LNCaP clone FGC (cell line): ENCODE measurements at regions not wholly inside any gene's neighbourhood (a gene's known extent, or its start where the extent isn't known, plus 50 kb on each side); places are given as distances from the start of the nearest gene placed in this dataset.

Experiments used
- DNase-seq: peaks from one replicate; pipeline ENCODE4 v3.0.0-alpha.2; 2011; ENCODE audit warnings: low read depth
- H3K4me3 ChIP-seq: 2 replicates; pipeline ENCODE4 v1.5.1; 2011; ENCODE audit warnings: mild to moderate bottlenecking, low read depth, low read length, control low read depth
- TF ChIP-seq, protein P1 (sequence below): IDR thresholded peaks from 2 replicates; pipeline ENCODE4 v1.5.1; 2012; ENCODE audit warnings: mild to moderate bottlenecking; ENCODE audit not compliant: control insufficient read depth, insufficient read depth; ENCODE audit errors: extremely low read depth

DNA sequence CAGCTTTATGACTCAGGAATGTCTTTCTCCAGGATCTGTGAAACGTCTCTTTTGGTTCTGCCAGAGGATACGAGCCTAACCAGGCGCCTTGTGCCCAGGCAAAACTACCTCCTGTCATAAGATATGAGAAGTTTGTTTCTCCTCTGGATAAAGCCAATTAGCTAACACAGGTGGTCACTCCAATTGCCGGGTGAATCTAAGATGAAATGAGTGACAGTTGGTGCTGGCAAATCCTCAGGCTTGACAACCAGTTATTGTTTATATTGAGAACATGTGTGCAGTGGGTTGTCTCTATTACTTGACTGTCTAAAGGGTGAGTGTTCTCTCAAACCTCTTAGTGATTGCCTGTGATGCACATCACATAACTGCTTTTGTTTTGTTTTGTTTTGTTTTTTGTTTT, 449.1 kb downstream of the XPNPEP1 start:
- DNase-seq, result no peak
- no peak overlapping the region for H3K4me3 ChIP-seq
- TF ChIP-seq, protein P1, sequence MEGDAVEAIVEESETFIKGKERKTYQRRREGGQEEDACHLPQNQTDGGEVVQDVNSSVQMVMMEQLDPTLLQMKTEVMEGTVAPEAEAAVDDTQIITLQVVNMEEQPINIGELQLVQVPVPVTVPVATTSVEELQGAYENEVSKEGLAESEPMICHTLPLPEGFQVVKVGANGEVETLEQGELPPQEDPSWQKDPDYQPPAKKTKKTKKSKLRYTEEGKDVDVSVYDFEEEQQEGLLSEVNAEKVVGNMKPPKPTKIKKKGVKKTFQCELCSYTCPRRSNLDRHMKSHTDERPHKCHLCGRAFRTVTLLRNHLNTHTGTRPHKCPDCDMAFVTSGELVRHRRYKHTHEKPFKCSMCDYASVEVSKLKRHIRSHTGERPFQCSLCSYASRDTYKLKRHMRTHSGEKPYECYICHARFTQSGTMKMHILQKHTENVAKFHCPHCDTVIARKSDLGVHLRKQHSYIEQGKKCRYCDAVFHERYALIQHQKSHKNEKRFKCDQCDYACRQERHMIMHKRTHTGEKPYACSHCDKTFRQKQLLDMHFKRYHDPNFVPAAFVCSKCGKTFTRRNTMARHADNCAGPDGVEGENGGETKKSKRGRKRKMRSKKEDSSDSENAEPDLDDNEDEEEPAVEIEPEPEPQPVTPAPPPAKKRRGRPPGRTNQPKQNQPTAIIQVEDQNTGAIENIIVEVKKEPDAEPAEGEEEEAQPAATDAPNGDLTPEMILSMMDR, result no peak

DNA sequence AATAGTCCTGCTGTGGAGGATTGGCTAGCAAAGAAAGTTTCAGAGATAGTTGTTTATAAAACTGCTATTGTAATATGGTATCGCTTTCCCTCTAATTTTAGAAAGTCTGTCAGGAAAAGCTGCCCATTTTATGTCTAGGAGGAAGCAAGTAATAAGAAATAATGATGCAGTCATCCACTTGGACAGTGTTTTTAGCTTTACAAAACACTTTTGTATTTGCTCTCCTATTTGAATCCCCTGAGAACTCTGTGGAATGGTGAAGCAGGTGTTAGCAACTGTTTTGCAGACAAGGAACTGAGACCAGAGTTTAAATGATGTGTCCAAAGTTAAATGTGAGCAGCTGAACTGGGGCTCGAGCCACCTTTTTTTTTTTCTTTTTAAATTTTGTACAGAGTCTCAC, 455.8 kb downstream of the XPNPEP1 start:
- TF ChIP-seq, protein P1, result no peak
- no peak overlapping the region for H3K4me3 ChIP-seq
- no peak for DNase-seq

DNA sequence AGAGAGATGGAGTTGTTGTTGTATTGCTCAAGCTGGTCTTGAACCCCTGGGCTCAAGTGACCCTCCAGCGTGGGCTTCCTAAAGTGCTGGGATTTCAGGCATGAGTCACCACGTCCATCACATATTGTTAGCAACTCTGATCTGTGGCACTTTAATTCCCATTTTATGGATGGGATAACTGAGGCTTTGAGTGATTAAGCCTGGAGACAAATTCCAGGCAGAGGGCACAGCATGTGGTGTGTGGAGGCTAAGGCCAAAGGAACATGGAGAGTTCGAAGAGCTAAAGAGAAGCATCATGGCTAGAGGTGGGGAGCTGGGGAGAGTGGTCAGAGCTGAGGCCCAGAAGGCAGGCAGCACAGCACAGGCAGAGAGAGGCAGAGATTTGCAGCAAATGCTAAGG, 458.4 kb downstream of the XPNPEP1 start:
- TF ChIP-seq, protein P1, result no peak
- H3K4me3 ChIP-seq, result no peak overlapping the region
- DNase-seq, result no peak

DNA sequence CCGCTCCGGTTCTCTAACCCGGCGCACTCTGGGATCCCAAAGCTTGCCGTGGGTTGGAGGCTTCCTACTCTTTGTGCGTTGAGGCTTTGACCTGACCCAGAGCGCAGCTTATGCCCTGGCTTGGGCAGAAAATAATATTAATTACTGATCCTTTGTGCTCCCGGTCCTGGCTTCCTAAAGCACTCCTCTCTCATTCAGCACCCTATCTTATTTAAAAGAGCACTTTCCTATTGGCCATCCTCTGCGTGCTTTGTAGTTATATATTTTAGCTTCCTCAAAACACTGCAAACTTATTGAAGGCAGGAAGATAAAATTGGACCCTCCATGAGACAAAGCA, 466.0 kb downstream of the XPNPEP1 start:
- DNase-seq, result no peak
- H3K4me3 ChIP-seq, result no peak overlapping the region
- TF ChIP-seq, protein P1, result no peak

DNA sequence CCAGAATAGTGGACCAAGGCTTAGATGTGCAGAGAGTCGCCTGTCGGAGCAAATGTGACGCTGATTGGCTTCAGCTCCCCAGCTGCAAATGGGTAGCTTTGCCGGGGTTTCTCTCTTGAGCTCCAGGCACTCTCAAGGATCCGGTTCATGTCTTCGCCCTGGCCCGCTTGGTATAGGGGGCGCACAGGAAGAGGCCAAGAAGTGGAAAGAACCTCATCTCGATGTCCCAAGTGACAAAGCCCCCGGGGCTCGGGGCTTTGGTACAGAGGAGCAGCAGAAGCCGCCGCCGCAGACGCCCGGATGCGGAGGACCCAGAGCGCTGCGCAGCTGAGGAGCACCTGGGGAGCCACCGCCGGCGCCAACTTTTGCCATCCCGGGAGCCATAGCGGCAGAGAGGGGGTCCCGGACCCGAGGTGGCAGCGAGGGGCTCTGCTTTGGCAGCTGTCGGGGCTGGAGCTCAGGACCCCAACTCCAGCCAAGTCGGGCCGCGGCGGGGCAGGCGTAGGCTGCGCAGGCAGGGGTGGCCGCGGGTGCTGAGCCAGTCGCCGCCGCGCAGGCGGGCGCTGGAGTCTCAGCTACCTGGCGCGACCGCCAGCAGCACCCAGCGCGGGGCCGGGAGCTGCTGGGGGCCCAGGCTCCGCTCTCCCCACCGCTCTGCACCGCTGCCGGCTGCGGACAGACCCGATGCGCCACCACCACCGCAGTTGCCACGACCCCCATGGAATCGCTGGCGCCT, 466.6 kb downstream of the XPNPEP1 start:
- TF ChIP-seq, protein P1, result no peak
- no peak for DNase-seq
- H3K4me3 ChIP-seq, result no peak overlapping the region

DNA sequence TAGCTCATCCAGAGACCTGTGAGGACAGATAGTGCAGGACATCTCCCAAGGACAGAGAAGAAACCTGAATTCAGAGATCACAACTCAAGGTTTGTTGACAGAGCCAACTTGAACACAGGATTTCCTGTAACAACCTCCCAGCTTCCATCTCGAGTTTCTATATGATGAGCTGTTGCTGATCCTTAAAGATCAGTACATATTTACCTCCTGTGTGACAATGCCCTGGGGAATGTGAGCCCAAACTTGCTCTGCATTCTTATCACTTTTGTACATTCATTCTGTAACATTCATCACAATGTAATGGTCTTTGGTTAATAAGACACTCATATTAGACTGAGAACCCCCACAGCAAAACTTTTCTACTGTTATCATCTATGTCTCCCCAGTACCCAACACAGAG, 468.6 kb downstream of the XPNPEP1 start:
- TF ChIP-seq, protein P1, result no peak
- DNase-seq, result no peak
- no peak overlapping the region for H3K4me3 ChIP-seq

DNA sequence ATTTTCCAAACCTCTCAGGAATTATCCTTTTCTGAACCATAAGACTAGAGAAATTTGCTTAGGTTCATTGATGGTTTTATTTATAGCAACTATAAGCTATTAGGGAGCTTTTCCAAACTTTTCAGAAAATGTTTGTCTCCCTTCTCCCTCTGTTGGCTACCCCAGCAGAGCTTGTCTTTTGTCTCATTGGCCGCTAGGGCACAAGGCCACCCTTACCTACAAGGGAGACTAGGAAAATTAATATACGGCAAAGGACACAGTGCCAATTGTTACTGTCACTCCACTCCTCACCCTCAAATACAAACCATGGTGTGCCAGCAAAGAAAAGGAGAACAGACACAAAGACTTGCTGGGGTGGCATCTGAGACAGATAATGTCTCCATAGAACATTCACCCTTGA, 471.4 kb downstream of the XPNPEP1 start:
- TF ChIP-seq, protein P1, result no peak
- DNase-seq, result no peak

More for the DNA sequence above, 471.4 kb downstream of the XPNPEP1 start:
- H3K4me3 ChIP-seq, result no peak overlapping the region
